COLO829 (cell line): ENCODE measurements at regions not wholly inside any gene's neighbourhood (a gene's known extent, or its start where the extent isn't known, plus 50 kb on each side); places are given as distances from the start of the nearest gene placed in this dataset.
A peak's percentile ranks its signal among the peaks of the same experiment; 100 is the strongest.

Experiments used
- DNase-seq: peaks from one replicate; pipeline ENCODE4 v3.0.0; 2012; ENCODE audit warnings: low spot score

DNA sequence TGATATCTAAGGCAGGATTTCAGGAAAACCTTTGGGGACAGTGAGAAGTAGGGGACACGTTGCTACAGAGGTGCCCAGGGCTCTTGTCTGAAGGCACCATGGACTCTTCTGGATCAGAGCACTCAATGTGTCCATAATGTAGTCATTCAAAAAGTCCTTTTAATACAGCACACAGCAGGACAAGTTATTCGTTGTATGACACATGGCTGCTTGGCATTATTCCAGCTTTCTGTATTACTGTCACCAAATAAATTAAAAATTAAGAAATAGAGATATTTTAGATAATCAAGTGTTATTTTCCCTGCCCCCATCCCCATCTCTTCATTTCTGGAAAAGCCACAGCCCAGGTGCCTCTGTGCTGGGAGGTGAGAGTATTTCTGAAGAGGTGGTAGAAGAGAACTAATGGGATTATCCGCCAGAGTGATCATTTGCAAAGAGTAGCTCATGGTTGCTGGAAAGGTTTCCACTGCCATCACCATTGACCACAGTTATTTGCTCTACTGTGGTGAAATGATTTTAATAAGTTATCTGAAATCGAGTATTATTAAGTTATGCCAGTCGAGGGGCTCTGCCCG lies 83.0 kb downstream of the CXCL12 start:
- no peak for DNase-seq

DNA sequence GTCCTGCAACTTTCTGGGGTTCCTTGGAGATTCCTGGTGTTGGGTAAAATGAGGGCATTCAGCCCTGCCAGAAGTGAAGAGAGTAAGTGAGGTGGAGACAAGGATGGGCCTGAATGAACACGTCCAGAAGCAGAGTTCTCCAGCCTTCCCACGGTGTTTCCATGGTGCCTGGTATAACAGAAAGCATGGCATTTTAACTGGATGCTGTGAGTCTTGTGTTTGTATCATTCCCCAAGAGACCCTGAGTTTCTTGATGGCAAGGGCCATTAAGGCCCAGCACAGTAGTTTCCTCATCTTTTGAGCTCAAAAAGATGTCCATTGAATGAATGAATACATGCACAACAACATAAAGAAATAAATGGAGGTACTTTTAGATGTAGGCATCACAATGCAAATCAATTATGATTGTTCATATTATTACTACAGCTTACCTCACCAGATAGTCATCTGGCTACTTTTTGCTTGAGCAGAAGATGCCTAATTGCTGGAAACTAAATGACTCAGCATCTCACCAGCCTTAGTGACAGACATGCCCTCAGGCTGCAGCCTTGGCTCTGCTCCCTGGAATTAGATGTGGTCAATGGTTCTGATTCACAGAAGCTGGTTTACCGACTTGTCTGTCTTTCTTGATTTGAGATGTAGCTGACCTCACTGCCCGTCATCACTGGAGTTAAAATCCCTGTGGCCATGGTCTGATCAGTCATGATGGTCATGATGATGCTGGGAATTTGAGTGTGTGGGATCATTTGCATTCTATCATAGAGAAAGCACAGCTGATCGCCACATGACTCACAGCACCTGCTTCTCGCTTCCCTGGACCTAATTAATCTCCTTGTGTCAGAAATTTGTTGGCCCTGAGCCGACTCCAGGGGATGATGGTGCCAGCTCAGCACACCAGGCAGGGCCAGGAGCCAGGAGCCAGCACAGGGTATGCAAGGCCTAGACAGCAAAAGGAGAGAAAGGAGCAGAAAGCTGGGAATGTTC lies 83.9 kb downstream of the CXCL12 start:
- DNase-seq = peak; percentile 71

DNA sequence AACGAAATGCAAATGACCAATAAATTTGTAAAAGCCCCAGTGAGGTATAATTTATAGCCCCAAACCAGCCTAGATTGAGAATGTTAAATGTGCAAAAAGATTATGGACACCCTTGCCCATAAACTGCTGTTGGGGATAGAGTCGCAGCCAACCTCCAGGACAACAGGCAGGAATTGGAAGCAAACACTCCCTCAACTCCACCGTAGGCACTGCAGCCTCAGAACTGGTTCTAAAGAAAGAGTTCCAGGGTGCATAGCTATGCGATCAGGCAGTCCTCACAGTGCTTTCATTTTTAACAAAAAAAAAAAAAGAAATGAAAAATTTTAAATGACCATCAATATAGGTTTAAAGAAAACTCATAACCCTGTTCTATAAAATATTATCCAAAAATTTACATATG lies 86.2 kb downstream of the CXCL12 start:
- no peak for DNase-seq

DNA sequence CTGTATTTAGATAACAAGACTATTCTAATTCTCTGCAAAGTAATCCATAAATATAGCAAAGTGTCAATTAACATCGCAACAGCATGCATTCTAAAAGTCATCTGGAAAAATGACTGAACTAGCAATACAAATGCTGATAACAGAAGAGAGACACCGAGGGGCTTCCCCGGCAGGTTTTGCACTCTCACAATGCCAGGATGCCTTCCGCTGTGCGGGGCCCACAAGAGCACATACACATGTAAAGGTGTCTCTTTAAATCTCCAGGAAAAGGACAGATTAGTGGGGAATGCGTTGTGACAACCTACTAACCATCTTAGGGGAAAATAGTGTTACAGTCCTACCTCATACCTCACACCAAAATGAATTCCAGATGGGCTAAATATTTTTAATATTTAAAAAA lies 86.9 kb downstream of the CXCL12 start:
- DNase-seq = no peak

DNA sequence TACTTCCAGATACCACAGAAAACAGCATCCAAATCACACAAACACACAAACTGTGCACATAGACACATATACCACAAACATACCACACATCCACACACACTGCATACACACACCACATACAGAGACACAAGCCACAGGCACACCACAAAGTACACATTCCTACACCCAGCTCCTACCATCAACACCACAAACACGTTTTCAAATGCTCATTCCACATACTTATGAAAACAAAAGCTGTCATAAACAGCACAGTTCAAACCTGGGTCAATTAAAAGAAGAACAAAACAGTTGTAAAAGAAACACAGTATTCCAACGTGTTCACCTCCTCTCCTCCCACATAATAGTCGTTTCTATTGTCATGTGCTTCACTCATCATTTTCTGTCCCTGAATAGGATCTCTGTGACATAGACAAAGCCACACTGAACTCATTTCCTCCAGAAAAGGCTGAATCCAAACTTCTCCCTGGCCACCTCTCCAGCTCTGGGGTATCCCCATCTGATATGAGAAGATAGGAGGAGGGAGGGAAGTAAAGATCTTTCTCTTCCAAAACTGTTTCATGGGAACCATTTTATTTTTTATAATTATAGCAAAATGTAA lies 89.2 kb downstream of the CXCL12 start:
- DNase-seq = peak; percentile 29

DNA sequence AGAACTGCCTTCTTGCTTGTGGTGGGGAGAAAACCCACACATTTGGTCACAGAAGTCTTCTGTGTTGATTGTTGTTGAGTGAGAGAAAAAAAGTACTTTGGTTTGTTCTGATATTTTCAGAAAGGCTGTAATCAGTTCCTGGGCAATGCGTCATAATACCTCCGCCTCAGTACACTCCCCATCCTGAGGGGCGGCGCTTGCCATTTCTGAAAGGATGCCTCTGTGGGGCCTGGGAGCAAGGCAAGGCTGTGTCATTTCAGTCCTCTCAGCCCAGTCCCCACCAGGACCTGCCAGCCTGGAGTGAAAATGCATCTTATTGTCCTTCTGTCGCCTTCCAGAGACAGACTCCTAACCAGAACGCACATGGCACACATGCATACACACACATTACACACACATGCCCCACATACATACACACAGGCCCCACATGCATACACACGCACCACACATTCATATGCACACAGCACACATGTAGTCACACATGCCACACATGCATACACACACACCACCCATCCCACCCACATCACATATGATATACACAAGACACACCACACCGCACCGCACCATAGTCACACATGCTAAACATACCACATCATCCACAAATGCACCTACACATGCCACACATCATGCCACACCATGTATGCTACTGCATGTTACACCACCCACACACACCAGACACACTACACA lies 90.0 kb downstream of the CXCL12 start:
- DNase-seq = no peak

DNA sequence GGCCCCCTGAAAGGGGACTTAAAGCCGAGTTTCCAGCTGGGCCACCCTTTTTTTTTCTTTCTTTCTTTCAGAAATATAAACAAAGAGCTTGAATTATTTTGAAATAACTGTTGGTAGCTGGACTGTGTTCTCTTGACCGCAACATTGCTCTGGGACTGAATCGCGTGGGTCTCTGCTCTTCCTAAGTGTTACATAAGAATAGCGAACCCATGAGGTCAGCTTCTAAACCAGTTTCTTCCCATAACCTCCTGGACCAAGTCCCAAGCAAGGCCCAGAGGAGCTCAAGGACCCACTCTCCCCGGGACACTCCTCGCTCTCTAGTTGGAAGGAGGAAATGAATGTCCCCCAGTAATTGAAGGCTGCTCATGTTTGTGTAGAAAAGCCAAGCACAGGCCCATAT lies 91.1 kb downstream of the CXCL12 start:
- no peak for DNase-seq

DNA sequence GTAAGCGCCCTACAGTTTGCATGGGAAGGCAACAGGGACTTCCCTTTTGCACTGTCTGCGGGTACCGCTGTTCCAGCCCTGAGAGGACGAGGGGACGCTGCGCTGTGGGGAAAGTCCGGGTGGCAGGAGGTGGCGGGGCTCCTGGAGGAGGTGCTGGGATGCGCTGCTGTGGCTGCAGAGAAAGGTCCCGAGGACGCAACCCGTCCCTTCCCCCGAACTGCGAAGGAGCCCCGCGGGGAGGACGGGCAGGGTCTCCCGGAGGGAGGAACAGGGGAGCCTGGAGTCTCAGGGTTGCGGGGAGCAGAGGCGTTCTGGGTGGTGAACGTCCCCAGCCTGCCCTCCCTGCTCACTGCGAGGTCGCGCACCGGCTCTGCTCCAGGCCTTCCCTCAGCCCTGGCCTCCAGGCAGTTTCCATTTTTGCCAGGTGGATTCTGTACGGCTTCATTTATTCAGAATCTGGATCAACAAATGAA lies 91.6 kb downstream of the CXCL12 start:
- no peak for DNase-seq

DNA sequence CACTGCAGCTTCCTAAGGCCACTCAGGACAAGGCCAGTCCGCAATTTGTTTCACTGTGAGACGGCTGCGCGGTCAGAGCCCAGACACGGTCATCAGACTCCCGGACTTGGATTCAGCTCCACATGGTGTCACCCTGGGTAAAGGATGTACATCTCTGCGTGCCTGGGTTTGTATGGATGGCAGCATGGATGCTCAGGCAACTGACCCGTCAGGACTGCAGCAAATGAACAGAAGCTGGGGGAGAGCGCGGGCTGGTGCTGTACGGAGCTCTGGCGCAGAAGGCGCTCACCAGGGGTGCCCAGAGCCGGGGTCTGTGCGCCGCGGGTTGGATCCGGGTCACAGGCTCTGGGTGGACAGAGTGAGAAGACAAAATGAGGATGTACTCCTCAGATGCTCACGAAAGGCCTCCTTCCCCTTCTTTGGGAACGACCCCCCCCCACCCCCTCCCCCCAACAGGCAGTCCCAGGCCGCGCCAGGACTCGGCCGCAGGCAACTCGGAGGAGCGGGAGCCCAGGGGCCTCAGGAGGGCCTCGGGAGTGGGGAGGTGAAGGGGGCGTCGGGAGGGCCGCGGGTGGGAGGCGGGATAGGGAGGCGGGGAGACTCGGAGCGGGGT lies 92.4 kb downstream of the CXCL12 start:
- no peak for DNase-seq

DNA sequence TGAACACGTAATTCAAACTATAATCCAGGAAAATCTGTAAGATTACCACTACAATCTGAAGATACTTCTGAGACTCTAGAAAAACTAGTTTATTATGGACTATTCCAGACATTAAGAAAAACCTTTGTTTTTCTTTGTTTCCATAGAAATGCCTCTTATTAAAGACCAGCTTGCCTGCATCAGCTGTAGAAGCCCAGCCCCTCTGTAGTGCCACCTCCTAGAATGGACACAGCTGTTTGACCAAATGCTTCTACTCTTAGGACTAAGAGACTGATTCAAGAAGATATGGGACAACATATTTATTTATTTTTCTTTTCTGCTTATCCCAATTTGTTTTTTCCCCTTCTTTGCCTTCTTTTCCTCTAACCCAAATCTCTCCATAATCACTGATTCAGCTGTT lies 93.8 kb downstream of the CXCL12 start:
- no peak for DNase-seq

DNA sequence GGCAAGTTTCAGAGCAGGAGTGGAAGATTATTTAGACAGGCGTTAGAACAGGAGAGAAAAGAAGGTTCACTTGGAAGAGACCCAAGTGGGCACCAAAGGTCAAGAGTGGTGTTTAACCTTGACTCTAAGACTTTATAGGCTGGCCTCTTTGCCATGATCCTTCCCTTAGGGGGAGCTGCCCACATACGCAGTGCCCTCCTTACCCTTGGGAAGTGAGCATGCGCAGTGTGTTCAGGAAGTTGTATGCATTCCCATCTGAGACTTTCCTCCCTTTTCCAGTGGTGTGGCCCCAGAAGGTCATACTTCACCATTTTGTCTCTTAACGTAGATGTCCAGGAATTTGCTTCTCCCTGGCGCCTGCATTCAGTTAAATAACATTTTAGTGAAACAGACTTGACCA lies 95.8 kb downstream of the CXCL12 start:
- no peak for DNase-seq

DNA sequence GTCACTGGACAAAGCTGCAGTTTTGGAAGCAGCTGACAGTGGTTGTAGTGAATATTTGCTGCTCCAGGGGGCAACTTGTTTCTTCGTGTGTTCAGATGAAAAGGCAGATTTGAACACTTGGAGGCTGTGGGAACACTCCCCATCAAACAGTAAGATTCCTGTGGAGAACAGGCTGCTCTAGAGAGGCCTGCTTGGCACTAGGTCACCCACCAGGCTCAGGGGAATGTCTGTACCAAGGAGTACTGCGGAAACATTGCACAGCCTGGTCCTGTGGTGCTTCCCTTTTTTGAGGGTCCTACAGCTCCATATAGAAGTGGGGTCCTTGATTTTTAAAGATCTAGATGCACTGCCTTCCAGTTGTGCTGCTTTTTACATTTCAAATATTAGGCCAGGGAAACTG lies 97.5 kb downstream of the CXCL12 start:
- DNase-seq = no peak

DNA sequence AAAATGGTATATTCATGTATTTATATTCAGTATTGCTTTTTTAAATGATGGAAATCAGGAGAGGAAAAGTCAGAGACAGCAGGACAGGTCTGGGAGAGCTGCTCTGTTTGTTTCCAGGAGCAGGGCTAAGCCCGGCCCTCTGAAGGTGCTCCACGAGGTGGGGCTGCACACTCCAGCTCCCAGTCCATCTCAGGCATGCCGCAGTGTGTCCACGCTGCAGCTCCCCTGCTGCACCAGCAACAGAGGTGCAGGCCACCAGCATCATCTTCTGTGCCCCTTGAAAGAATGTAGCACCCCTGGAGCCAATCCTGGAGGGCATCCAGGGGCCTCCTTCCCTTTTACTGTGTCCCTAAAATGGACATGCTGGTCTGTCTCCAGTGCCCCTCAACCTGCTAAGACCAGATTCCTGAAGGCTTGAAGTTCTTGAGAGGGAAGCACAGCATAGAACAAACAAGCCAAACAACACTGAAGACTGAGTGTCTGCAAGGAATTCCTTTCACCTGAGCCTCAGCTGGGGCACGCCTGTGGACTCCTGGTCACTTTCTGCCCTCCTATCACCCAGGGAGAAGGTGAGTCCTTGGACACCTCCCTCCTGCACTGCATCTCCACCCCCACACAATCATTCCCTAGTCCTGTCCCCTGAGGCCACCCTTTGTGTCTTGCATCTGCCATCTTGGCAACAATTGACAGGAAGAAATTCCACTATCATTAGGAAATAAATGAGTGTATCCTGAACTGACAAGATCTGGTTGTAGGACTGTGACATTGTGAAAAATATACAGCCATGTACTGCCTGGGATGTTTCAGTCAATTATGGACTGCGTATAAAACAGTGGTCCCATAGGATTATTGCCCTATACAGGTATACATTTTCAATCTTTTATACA lies 100.5 kb downstream of the CXCL12 start:
- no peak for DNase-seq

DNA sequence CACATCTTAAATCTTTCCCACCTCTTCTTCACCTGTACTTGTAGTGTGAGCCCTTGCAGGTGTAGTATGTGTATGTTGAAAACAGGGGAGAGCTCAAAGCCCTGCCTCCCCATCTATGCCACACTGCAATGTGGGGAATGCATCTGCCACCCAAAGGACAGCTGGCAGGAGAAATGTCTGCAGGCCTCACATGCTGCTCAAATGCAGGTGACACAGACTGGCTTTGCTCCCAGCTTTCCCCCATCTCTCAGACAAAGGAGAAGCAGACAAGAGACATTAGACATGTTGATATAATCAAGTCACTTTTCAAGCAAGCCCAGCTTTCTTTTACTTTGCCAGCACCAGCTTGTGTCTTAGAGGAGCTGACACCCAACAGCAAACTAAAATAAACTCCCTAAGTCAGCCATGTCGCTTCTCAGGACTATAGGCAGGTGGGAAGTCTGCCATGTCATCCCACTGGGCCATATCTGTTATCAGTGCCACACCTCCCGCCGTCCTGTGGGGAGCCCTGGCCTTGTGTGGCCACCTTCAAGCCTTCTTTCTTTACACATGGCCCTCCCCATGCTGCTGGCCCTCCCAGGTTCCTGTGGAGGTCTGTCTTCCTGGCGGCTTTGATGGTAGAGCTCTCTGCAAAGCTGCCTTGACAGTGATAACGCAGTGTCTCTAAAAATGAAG lies 102.1 kb downstream of the CXCL12 start:
- DNase-seq = no peak

DNA sequence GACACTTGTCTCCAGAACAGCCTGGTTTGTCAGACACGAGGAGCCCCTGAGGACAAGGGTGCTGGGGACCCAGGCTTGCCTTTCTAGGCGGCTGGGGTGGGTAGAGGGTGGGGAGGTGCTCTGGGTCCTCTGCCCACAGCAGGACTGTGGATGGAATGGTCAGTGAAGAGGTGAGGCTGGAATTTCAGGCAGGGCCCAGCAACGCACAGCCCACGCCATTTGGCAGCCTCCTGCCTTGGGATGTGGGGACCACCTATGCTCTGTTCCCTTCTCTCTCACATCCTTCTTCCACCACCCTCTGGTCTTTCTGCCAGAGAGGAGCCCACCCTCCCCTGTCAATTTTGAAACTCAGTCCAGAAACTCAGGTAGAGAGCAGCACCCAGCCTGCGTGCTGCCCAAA lies 103.2 kb downstream of the CXCL12 start:
- DNase-seq = no peak

DNA sequence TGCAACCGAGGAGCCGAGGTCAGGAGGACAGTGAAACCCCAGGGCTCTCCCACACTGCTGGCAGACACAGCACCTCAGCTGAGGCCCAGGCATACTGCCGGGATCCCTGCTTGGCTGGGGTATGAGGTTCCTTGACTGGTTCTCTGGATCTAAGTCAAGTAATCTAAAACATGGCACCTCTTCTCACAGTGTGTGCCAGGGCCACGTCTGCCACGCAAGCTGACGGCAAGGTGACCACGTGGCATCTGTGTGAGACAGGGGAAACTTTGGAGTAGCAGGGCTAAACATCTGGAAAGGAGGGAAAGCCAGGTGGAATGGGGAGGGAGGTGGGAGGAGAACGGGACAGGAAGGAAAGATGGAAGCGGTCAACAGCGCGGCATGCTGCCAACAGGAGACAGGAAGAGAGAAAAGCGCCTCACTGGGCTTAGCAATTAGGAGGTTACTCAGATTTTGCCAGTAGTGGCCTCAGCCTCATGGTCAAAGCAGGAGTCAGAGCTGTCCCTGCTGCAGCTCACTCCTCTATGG lies 103.7 kb downstream of the CXCL12 start:
- DNase-seq = no peak

DNA sequence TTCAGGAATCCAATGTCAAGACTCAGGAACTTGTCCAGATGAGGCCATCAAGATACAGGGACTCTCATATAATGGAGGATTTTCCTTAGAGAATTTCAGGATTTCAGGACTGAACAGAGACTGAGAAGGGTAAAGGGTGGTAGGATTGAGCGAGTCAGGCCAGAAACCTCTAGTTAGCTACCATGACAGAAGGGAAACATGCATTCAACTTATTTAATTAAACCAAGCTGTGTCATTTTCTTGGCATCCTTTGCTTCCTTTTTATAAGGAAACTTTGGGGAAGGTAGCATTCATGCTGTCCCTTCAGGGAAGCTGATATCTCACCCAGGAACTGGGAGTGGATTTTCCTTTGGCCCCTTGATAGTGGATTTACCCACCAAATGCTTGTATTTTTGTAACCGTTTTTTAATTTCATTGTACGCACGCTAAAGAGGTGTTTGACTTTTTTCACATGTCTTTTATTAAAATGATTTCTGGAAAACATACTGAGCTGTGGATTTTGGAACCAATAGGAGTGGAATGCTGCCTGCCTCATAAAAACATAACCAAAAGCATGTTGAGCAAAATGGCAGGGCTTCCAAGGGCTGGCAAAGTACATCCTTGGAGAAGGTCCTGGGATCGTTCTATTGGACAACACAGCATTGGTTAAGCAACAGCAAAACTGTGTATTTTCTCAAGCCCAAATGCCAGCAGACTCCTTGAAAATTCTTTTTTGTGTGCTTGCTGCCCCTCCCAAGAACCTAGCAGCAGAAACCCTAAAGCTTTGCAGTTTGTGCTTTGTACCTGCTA lies 104.5 kb downstream of the CXCL12 start:
- no peak for DNase-seq

DNA sequence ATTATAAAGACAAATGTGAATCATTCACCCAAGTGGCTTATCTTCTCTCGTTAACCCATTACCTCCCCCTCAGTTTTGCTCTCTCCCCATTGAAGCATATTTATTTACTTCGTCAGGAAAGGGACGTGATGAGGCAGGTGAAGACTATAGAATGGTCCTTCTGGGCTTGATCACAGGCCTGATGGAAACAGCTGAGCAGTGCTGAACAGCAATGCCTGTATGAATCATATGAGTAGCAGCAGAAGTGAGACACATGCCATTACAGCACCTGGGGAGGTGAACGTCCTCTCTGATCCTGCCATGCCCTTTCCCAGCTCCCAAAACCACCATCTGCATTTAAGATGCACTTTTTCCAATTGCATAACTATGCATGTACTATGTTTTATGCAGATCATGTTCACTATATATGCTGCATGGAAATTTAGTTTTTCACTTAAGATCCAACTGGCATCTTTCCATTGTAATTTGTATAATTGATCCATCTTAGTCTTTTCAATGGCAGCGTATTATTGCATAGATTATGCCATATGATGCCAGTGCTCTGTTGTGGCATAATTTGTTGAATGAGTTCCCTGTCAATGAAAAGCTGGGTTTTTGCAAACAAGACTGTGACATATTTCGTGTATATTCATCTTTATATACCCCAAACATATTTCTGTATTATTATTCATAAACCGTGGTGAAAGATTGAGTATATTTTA lies 105.3 kb downstream of the CXCL12 start:
- no peak for DNase-seq

DNA sequence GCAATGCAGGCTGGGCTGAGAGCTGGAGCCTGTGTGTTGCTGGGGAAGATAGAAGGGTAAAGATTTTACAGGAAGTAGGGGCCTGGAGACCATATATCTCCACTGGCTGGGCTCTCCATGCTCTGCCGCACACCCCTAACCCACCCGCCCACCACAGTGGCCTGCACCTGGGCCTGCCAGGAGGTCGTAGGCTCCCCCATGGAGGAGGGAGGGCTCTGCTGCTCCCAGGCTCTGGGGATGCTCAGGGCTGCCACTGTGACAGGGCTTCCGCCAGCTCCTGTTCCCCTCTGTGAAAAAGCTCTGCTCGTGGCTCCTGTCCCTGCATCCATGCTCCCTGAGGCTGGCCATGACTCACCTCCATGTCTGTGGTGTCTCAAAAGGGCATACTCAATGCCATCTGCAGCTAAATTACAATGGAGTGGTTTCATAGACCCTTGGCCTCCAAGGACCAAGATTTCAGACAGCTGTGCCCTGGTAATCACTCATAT lies 106.0 kb downstream of the CXCL12 start:
- DNase-seq = peak; percentile 26
